ENCODE measurements at regions not wholly inside any gene's neighbourhood (a gene's known extent, or its start where the extent isn't known, plus 50 kb on each side); places are given as distances from the start of the nearest gene placed in this dataset.

DNA sequence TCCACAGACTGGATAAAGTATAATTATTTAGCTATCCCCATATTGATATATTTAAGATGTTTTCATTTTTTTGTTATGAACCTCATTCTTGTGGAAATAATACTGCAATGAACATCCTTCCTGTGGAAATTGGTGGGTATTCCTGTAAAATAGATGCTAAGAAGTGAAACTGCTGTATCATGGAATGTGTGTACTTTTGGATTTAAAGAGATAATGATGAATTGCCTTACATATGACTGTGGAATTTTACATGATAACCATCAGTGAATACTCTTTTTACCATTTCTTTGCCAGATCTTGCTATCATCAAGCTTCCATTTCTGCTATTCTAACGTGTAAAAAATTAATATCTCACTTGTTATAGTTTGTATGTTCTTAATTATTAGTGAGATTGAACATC, 847.9 kb downstream of the EFNA5 start:
- H3K36me3 ChIP-seq (ENCODE audit: control insufficient read depth, insufficient read depth, low read length), result no peaks in the 10 kb centered on the region
- no peaks in the 10 kb centered on the region for H3K27me3 ChIP-seq (ENCODE audit: control insufficient read depth, insufficient read depth, low read length)
- TF ChIP-seq, protein P1, sequence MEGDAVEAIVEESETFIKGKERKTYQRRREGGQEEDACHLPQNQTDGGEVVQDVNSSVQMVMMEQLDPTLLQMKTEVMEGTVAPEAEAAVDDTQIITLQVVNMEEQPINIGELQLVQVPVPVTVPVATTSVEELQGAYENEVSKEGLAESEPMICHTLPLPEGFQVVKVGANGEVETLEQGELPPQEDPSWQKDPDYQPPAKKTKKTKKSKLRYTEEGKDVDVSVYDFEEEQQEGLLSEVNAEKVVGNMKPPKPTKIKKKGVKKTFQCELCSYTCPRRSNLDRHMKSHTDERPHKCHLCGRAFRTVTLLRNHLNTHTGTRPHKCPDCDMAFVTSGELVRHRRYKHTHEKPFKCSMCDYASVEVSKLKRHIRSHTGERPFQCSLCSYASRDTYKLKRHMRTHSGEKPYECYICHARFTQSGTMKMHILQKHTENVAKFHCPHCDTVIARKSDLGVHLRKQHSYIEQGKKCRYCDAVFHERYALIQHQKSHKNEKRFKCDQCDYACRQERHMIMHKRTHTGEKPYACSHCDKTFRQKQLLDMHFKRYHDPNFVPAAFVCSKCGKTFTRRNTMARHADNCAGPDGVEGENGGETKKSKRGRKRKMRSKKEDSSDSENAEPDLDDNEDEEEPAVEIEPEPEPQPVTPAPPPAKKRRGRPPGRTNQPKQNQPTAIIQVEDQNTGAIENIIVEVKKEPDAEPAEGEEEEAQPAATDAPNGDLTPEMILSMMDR (IDR thresholded peaks at IDR 0.05; ENCODE audit: insufficient read depth, low read length, poor library complexity, severe bottlenecking), result no peak
- H3K4me3 ChIP-seq (ENCODE audit: low read depth, low read length), result no peak overlapping the region
- DNase-seq (ENCODE audit: low read depth), result no peak

DNA sequence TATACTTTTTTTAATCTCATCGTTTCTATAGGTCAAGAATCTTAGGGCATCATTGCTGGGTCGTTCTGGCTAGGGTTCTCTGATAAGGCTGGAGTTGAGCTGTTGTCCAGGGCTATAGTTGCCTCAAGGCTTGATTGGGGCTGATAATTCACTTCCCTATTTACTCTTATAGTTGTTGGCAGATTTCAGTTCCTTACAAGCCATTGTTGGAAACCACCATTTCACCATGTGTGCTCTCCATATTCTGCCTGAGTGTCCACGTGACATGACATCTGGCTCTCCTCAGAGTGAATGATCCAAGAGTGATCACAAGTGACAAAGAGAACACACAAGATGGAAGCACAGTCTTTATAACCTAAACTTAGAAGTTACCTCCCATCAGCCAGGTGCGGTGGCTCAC, 852.2 kb downstream of the EFNA5 start:
- TF ChIP-seq, protein P1 (IDR thresholded peaks at IDR 0.05; ENCODE audit: insufficient read depth, low read length, poor library complexity, severe bottlenecking), result no peak

DNA sequence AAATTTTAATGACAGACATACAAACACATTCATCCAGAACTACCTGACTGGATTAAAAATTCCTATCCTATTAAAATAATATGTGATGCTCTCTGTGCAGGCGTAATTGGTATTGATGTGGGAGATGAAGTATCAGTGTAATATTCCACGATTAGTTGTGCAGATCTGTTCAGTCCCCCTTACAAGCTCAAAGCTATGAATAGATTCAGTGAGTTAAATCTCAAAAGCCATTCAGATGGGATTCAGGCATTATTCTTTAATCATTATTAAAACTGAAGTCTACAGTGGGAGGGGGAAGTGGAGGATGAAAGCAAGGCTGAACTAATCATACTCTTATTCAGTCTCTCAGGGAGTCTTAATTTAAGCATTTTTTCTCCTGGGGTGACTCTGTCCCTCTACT, 855.8 kb downstream of the EFNA5 start:
- H3K36me3 ChIP-seq (ENCODE audit: control insufficient read depth, insufficient read depth, low read length), result no peaks in the 10 kb centered on the region
- H3K4me3 ChIP-seq (ENCODE audit: low read depth, low read length), result no peak overlapping the region
- H3K27me3 ChIP-seq (ENCODE audit: control insufficient read depth, insufficient read depth, low read length), result no peaks in the 10 kb centered on the region
- TF ChIP-seq, protein P1 (IDR thresholded peaks at IDR 0.05; ENCODE audit: insufficient read depth, low read length, poor library complexity, severe bottlenecking), result no peak
- no peak for DNase-seq (ENCODE audit: low read depth)

More for the DNA sequence above, 852.2 kb downstream of the EFNA5 start:
- no peak for DNase-seq (ENCODE audit: low read depth)
- Histone ChIP-seq H3K36me3 (ENCODE audit: control insufficient read depth, insufficient read depth, low read length) (no peaks in the 10 kb centered on the region), H3K4me3 (ENCODE audit: low read depth, low read length) (no peak overlapping the region), H3K27me3 (ENCODE audit: control insufficient read depth, insufficient read depth, low read length) (no peaks in the 10 kb centered on the region)

DNA sequence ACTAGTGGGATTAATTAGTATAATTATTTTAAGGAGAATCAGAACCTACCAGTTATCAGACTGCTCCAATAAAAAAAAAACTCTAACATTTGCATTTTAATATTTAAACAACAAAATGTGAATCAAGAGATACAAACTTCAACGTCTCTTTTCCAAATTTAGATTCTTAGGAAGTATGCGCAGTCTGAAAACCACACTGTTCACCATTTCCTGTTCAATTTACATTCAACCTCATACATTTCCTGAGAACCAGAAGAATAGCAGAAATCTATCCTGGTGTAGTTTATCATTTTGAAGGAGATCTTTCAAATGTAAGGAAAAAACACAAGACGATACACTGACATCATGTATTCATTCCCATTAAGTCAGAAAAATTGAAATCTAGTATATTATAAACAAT, 869.2 kb downstream of the EFNA5 start:
- no peak for DNase-seq (ENCODE audit: low read depth)
- Histone ChIP-seq H3K36me3 (ENCODE audit: control insufficient read depth, insufficient read depth, low read length) (no peaks in the 10 kb centered on the region), H3K27me3 (ENCODE audit: control insufficient read depth, insufficient read depth, low read length) (no peaks in the 10 kb centered on the region), H3K4me3 (ENCODE audit: low read depth, low read length) (no peak overlapping the region)
- TF ChIP-seq, protein P1 (IDR thresholded peaks at IDR 0.05; ENCODE audit: insufficient read depth, low read length, poor library complexity, severe bottlenecking), result no peak

DNA sequence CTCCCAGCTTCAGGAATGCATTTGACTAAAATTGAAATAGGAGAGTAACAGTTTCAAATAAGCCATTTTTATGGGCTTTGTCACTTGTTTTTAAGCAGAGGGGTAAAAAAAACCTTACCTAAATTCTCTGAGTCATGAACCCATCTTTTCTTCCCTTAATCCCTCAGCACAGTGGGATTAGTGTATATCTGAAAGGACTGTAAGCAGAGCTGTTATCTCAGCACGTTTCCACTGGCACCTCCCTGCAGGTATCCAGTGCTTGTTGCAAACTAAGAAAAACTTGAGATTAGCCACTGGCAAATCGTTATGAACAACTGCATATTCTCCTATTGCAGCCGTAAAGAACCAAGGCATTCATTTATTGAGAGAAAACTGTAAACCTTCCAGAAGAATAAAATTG, 872.7 kb downstream of the EFNA5 start:
- no peaks in the 10 kb centered on the region for H3K27me3 ChIP-seq (ENCODE audit: control insufficient read depth, insufficient read depth, low read length)
- H3K36me3 ChIP-seq (ENCODE audit: control insufficient read depth, insufficient read depth, low read length), result no peaks in the 10 kb centered on the region
- no peak overlapping the region for H3K4me3 ChIP-seq (ENCODE audit: low read depth, low read length)
- TF ChIP-seq, protein P1 (IDR thresholded peaks at IDR 0.05; ENCODE audit: insufficient read depth, low read length, poor library complexity, severe bottlenecking), result no peak
- DNase-seq (ENCODE audit: low read depth), result no peak

DNA sequence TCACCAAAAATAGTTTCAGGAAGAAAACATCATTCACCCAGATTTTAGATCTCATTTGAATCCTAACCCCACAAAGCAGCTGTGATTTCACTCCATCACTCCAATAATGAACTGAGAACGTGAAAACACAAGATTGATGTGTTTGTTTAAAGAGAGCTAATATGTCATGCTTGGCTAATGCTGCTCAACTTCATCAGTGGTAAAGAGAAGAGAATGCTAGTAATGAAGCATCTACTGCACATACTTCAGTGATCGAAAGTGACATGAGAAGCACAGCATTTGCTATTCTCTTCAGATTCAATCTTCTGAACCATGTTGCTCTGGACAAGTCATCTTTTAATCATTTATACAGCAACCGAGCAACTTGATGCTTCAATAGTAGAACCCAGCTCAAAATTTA, 874.7 kb downstream of the EFNA5 start:
- Histone ChIP-seq H3K4me3 (ENCODE audit: low read depth, low read length) (no peak overlapping the region), H3K36me3 (ENCODE audit: control insufficient read depth, insufficient read depth, low read length) (no peaks in the 10 kb centered on the region), H3K27me3 (ENCODE audit: control insufficient read depth, insufficient read depth, low read length) (no peaks in the 10 kb centered on the region)
- TF ChIP-seq, protein P1 (IDR thresholded peaks at IDR 0.05; ENCODE audit: insufficient read depth, low read length, poor library complexity, severe bottlenecking), result no peak
- DNase-seq (ENCODE audit: low read depth), result no peak
